ENCODE measurements at regions not wholly inside any gene's neighbourhood (a gene's known extent, or its start where the extent isn't known, plus 50 kb on each side); places are given as distances from the start of the nearest gene placed in this dataset.

- WGBS, result 89% methylated on average over 3 of the region's 3 CpGs
- Histone ChIP-seq H4K91ac (ENCODE audit: low read length) (no peak overlapping the region), H3K9ac (ENCODE audit: low read length) (no peak overlapping the region), H2AK5ac (ENCODE audit: low read length, severe bottlenecking) (no peak overlapping the region), H3K9me3 (ENCODE audit: control insufficient read depth, low read length) (no peaks in the 10 kb centered on the region), H2BK5ac (ENCODE audit: low read depth, low read length, poor library complexity, severe bottlenecking) (no peak overlapping the region), H3K18ac (ENCODE audit: low read depth in 1 of 2, low read length in 2 of 2) (no peak overlapping the region), H3K4me3 (ENCODE audit: insufficient read depth in 1 of 2, low read depth in 1 of 2, low read length in 2 of 2) (no peak overlapping the region), H2AFZ (ENCODE audit: low read depth, low read length) (no peak overlapping the region), H3K14ac (ENCODE audit: low read length in 2 of 2) (no peak overlapping the region), H2BK120ac (ENCODE audit: low read depth, low read length) (no peak overlapping the region), H3K4me1 (ENCODE audit: control insufficient read depth, insufficient read depth, low read depth, low read length) (no peaks in the 10 kb centered on the region), H3K79me1 (replicated peaks; ENCODE audit: low read length, poor library complexity, severe bottlenecking) (no peaks in the 10 kb centered on the region), H2BK12ac (ENCODE audit: low read length in 2 of 2) (no peak overlapping the region), H2BK15ac (ENCODE audit: low read depth, poor library complexity, severe bottlenecking) (no peak overlapping the region), H3K4ac (ENCODE audit: low read depth in 1 of 2, low read length in 2 of 2) (no peak overlapping the region), H3K27ac (ENCODE audit: low read length, poor library complexity, severe bottlenecking) (no peak overlapping the region), H3K4me2 (ENCODE audit: low read length, poor library complexity, severe bottlenecking) (no peak overlapping the region), H4K8ac (ENCODE audit: low read length) (no peak overlapping the region), H3K27me3 (ENCODE audit: control insufficient read depth in 1 of 2, insufficient read depth in 1 of 2, low read length in 2 of 2) (peaks cover 13 to 21% of the 10 kb centered on the region in 2 experiments), H3K36me3 (ENCODE audit: control insufficient read depth in 1 of 2, insufficient read depth in 2 of 2, low read depth in 1 of 2, low read length in 2 of 2) (no peaks in the 10 kb centered on the region), H3K23ac (ENCODE audit: low read length in 2 of 2) (no peak overlapping the region)
- DNase-seq, result no peak
Measured at GRCh38 chr21:38605236-38605635, 107.0 kb upstream of the ERG start.

- no peak overlapping the region for H2BK120ac ChIP-seq (ENCODE audit: low read depth, low read length)
- no peak overlapping the region for H2AK5ac ChIP-seq (ENCODE audit: low read length, severe bottlenecking)
- H3K36me3 ChIP-seq (ENCODE audit: control insufficient read depth in 1 of 2, insufficient read depth in 2 of 2, low read depth in 1 of 2, low read length in 2 of 2), result no peaks in the 10 kb centered on the region
- H2BK15ac ChIP-seq (ENCODE audit: low read depth, poor library complexity, severe bottlenecking), result no peak overlapping the region
- no peak overlapping the region for H3K4ac ChIP-seq (ENCODE audit: low read depth in 1 of 2, low read length in 2 of 2)
- no peaks in the 10 kb centered on the region for H3K9me3 ChIP-seq (ENCODE audit: control insufficient read depth, low read length)
- H3K23ac ChIP-seq (ENCODE audit: low read length in 2 of 2), result no peak overlapping the region
- WGBS, result 74% methylated on average over 1 of the region's 4 CpGs
- H2BK12ac ChIP-seq (ENCODE audit: low read length in 2 of 2), result no peak overlapping the region
- no peaks in the 10 kb centered on the region for H3K79me1 ChIP-seq (replicated peaks; ENCODE audit: low read length, poor library complexity, severe bottlenecking)
- no peak overlapping the region for H3K4me3 ChIP-seq (ENCODE audit: insufficient read depth in 1 of 2, low read depth in 1 of 2, low read length in 2 of 2)
- H2BK5ac ChIP-seq (ENCODE audit: low read depth, low read length, poor library complexity, severe bottlenecking), result no peak overlapping the region
- H3K14ac ChIP-seq (ENCODE audit: low read length in 2 of 2), result no peak overlapping the region
- no peak overlapping the region for H2AFZ ChIP-seq (ENCODE audit: low read depth, low read length)
- no peak overlapping the region for H4K91ac ChIP-seq (ENCODE audit: low read length)
- H4K8ac ChIP-seq (ENCODE audit: low read length), result no peak overlapping the region
- DNase-seq, result no peak
- no peak overlapping the region for H3K27ac ChIP-seq (ENCODE audit: low read length, poor library complexity, severe bottlenecking)
- H3K18ac ChIP-seq (ENCODE audit: low read depth in 1 of 2, low read length in 2 of 2), result no peak overlapping the region
- H3K4me1 ChIP-seq (ENCODE audit: control insufficient read depth, insufficient read depth, low read depth, low read length), result no peaks in the 10 kb centered on the region
- H3K27me3 ChIP-seq (ENCODE audit: control insufficient read depth in 1 of 2, insufficient read depth in 1 of 2, low read length in 2 of 2), result peaks cover 24 to 27% of the 10 kb centered on the region in 2 experiments
- H3K4me2 ChIP-seq (ENCODE audit: low read length, poor library complexity, severe bottlenecking), result no peak overlapping the region
- H3K9ac ChIP-seq (ENCODE audit: low read length), result no peak overlapping the region
Measured at GRCh38 chr21:38609580-38609979, 111.3 kb upstream of the ERG start.

- Histone ChIP-seq H3K4me3 (ENCODE audit: insufficient read depth in 1 of 2, low read depth in 1 of 2, low read length in 2 of 2) (no peak overlapping the region), H3K9ac (ENCODE audit: low read length) (no peak overlapping the region), H3K4me2 (ENCODE audit: low read length, poor library complexity, severe bottlenecking) (no peak overlapping the region), H2BK15ac (ENCODE audit: low read depth, poor library complexity, severe bottlenecking) (no peak overlapping the region), H2AFZ (ENCODE audit: low read depth, low read length) (no peak overlapping the region), H2BK12ac (ENCODE audit: low read length in 2 of 2) (no peak overlapping the region), H3K36me3 (ENCODE audit: control insufficient read depth in 1 of 2, insufficient read depth in 2 of 2, low read depth in 1 of 2, low read length in 2 of 2) (no peaks in the 10 kb centered on the region), H3K14ac (ENCODE audit: low read length in 2 of 2) (no peak overlapping the region), H3K18ac (ENCODE audit: low read depth in 1 of 2, low read length in 2 of 2) (no peak overlapping the region), H2BK5ac (ENCODE audit: low read depth, low read length, poor library complexity, severe bottlenecking) (no peak overlapping the region), H3K27me3 (ENCODE audit: control insufficient read depth in 1 of 2, insufficient read depth in 1 of 2, low read length in 2 of 2) (peaks cover 25% of the 10 kb centered on the region in 2 experiments), H3K4me1 (ENCODE audit: control insufficient read depth, insufficient read depth, low read depth, low read length) (no peaks in the 10 kb centered on the region), H2AK5ac (ENCODE audit: low read length, severe bottlenecking) (no peak overlapping the region), H3K79me1 (replicated peaks; ENCODE audit: low read length, poor library complexity, severe bottlenecking) (no peaks in the 10 kb centered on the region), H2BK120ac (ENCODE audit: low read depth, low read length) (no peak overlapping the region), H4K91ac (ENCODE audit: low read length) (no peak overlapping the region), H3K4ac (ENCODE audit: low read depth in 1 of 2, low read length in 2 of 2) (no peak overlapping the region), H3K23ac (ENCODE audit: low read length in 2 of 2) (no peak overlapping the region), H3K9me3 (ENCODE audit: control insufficient read depth, low read length) (no peaks in the 10 kb centered on the region), H3K27ac (ENCODE audit: low read length, poor library complexity, severe bottlenecking) (no peak overlapping the region), H4K8ac (ENCODE audit: low read length) (no peak overlapping the region)
- WGBS, result 92% methylated on average over 9 of the region's 9 CpGs
- DNase-seq, result no peak
Measured at GRCh38 chr21:38610623-38611251, 112.5 kb upstream of the ERG start.

GRCh38 chr21:38611277-38611676 lies 113.0 kb upstream of the ERG start:
- 69% methylated on average over 8 of the region's 8 CpGs for WGBS
- no peak overlapping the region for H4K8ac ChIP-seq (ENCODE audit: low read length)

More at GRCh38 chr21:38611277-38611676, 113.0 kb upstream of the ERG start:
- DNase-seq, result no peak
- no peak overlapping the region for H3K27ac ChIP-seq (ENCODE audit: low read length, poor library complexity, severe bottlenecking)
- no peak overlapping the region for H3K4ac ChIP-seq (ENCODE audit: low read depth in 1 of 2, low read length in 2 of 2)
- H3K36me3 ChIP-seq (ENCODE audit: control insufficient read depth in 1 of 2, insufficient read depth in 2 of 2, low read depth in 1 of 2, low read length in 2 of 2), result no peaks in the 10 kb centered on the region
- no peaks in the 10 kb centered on the region for H3K9me3 ChIP-seq (ENCODE audit: control insufficient read depth, low read length)
- H3K18ac ChIP-seq (ENCODE audit: low read depth in 1 of 2, low read length in 2 of 2), result no peak overlapping the region
- no peak overlapping the region for H3K4me3 ChIP-seq (ENCODE audit: insufficient read depth in 1 of 2, low read depth in 1 of 2, low read length in 2 of 2)
- no peak overlapping the region for H2BK12ac ChIP-seq (ENCODE audit: low read length in 2 of 2)
- H3K27me3 ChIP-seq (ENCODE audit: control insufficient read depth in 1 of 2, insufficient read depth in 1 of 2, low read length in 2 of 2), result peaks cover 25 to 28% of the 10 kb centered on the region in 2 experiments
- H3K9ac ChIP-seq (ENCODE audit: low read length), result no peak overlapping the region
- no peak overlapping the region for H2AK5ac ChIP-seq (ENCODE audit: low read length, severe bottlenecking)
- H2BK120ac ChIP-seq (ENCODE audit: low read depth, low read length), result no peak overlapping the region
- H3K23ac ChIP-seq (ENCODE audit: low read length in 2 of 2), result no peak overlapping the region
- H3K79me1 ChIP-seq (replicated peaks; ENCODE audit: low read length, poor library complexity, severe bottlenecking), result no peaks in the 10 kb centered on the region
- no peak overlapping the region for H2BK5ac ChIP-seq (ENCODE audit: low read depth, low read length, poor library complexity, severe bottlenecking)
- H3K4me1 ChIP-seq (ENCODE audit: control insufficient read depth, insufficient read depth, low read depth, low read length), result no peaks in the 10 kb centered on the region
- no peak overlapping the region for H3K4me2 ChIP-seq (ENCODE audit: low read length, poor library complexity, severe bottlenecking)
- no peak overlapping the region for H4K91ac ChIP-seq (ENCODE audit: low read length)
- no peak overlapping the region for H2BK15ac ChIP-seq (ENCODE audit: low read depth, poor library complexity, severe bottlenecking)
- no peak overlapping the region for H3K14ac ChIP-seq (ENCODE audit: low read length in 2 of 2)
- H2AFZ ChIP-seq (ENCODE audit: low read depth, low read length), result no peak overlapping the region

All from mesenchymal stem cell (in vitro differentiated cells and primary cell).